ENCODE measurements at regions not wholly inside any gene's neighbourhood (a gene's known extent, or its start where the extent isn't known, plus 50 kb on each side); places are given as distances from the start of the nearest gene placed in this dataset.

DNA sequence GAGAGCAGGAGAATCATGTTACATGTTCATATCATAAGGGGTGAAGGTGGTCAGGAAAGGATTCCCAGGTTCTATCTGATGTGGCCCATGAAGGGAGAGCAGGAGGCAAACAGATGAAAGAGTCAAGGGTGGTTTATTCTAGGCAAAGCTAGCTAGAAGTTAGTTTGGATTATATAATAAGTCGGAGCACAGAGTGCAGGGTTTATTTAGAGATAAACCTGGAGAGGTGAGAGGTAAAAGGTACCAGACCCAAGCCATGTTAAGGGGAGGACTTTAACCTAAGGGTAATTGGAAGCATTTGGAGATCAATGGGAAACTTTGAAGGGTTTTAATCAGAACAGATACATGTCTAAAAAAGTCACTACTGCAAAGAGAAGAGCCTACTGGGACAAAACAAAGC lies 69.2 kb upstream of the LRATD1 start (continued):
- TF ChIP-seq, protein P1, sequence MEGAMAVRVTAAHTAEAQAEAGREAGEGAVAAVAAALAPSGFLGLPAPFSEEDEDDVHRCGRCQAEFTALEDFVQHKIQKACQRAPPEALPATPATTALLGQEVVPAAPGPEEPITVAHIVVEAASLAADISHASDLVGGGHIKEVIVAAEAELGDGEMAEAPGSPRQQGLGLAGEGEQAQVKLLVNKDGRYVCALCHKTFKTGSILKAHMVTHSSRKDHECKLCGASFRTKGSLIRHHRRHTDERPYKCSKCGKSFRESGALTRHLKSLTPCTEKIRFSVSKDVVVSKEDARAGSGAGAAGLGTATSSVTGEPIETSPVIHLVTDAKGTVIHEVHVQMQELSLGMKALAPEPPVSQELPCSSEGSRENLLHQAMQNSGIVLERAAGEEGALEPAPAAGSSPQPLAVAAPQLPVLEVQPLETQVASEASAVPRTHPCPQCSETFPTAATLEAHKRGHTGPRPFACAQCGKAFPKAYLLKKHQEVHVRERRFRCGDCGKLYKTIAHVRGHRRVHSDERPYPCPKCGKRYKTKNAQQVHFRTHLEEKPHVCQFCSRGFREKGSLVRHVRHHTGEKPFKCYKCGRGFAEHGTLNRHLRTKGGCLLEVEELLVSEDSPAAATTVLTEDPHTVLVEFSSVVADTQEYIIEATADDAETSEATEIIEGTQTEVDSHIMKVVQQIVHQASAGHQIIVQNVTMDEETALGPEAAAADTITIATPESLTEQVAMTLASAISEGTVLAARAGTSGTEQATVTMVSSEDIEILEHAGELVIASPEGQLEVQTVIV (IDR thresholded peaks at IDR 0.05; ENCODE audit: borderline replicate concordance, partially characterized antibody), result no peak
- TF ChIP-seq CHD2 (IDR thresholded peaks at IDR 0.05; ENCODE audit: borderline replicate concordance, low read depth, low read length), result no peak
- TF ChIP-seq, protein P2, sequence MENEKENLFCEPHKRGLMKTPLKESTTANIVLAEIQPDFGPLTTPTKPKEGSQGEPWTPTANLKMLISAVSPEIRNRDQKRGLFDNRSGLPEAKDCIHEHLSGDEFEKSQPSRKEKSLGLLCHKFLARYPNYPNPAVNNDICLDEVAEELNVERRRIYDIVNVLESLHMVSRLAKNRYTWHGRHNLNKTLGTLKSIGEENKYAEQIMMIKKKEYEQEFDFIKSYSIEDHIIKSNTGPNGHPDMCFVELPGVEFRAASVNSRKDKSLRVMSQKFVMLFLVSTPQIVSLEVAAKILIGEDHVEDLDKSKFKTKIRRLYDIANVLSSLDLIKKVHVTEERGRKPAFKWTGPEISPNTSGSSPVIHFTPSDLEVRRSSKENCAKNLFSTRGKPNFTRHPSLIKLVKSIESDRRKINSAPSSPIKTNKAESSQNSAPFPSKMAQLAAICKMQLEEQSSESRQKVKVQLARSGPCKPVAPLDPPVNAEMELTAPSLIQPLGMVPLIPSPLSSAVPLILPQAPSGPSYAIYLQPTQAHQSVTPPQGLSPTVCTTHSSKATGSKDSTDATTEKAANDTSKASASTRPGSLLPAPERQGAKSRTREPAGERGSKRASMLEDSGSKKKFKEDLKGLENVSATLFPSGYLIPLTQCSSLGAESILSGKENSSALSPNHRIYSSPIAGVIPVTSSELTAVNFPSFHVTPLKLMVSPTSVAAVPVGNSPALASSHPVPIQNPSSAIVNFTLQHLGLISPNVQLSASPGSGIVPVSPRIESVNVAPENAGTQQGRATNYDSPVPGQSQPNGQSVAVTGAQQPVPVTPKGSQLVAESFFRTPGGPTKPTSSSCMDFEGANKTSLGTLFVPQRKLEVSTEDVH (IDR thresholded peaks at IDR 0.05; ENCODE audit: low read depth, partially characterized antibody), result no peak
- TF ChIP-seq JUND (IDR thresholded peaks at IDR 0.05; ENCODE audit: low read depth, low read length), result no peak
- no peak for TF ChIP-seq DPF2 (IDR thresholded peaks at IDR 0.05)
- TF ChIP-seq NR2C2 (IDR thresholded peaks at IDR 0.05; ENCODE audit: borderline replicate concordance, control insufficient read depth, insufficient read length, low read depth), result no peak
- TF ChIP-seq EED (IDR thresholded peaks at IDR 0.05; ENCODE audit: low read depth), result no peak
- TF ChIP-seq HDAC6 (IDR thresholded peaks at IDR 0.05; ENCODE audit: unreplicated experiment), result no peak
- no peak for TF ChIP-seq JUNB (IDR thresholded peaks at IDR 0.05)

DNA sequence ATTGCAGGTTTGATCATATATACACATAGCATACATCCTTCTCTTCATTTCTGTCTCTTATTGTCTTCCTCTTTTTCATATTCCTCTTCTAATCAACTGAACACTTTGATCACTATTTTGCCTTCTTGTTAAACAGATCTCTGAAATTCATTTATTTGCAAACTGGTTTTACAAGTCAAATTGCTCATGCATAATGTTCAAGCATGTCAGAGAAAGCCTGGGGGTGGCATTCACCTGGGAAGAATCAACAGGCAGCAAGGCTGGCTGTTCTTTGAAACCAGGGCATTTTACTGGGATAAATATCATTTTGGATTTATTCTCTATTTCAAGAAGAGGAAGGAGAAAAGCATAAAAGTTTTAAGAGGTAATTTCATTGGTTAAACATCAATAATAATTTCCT lies 66.9 kb upstream of the LRATD1 start:
- no peak for ATAC-seq
- no peak overlapping the region for H3K4me2 ChIP-seq (ENCODE audit: control insufficient read depth, insufficient read depth)
- DNase-seq (ENCODE audit: low read depth, low spot score), result no peak
- ChIA-PET POLR2A (no interaction called here), RAD21 (ENCODE audit: unreplicated experiment) (no interaction called here), CTCF (no interaction called here), SMC1A (ENCODE audit: uncharacterized antibody, unreplicated experiment) (no interaction called here)
- H3K27ac ChIP-seq (ENCODE audit: control insufficient read depth, insufficient read depth), result no peak overlapping the region
- intact Hi-C loops (cut with micrococcal nuclease; ENCODE audit: unreplicated experiment) (no loop called here), in situ Hi-C loops (cut with MboI) (no loop called here)
- no peaks in the 10 kb centered on the region for H3K27me3 ChIP-seq (replicated peaks in 1 of 2; ENCODE audit: control insufficient read depth in 2 of 2, insufficient read depth in 2 of 2, low read length in 1 of 2)
- H3K79me2 ChIP-seq (ENCODE audit: control insufficient read depth, insufficient read depth, low read length), result no peaks in the 10 kb centered on the region
- H3K9me3 ChIP-seq (replicated peaks; ENCODE audit: control insufficient read depth, insufficient read depth, low read length), result no peaks in the 10 kb centered on the region
- H2AFZ ChIP-seq (ENCODE audit: control insufficient read depth, low read depth, low read length), result no peak overlapping the region
- H3K9ac ChIP-seq (ENCODE audit: control insufficient read depth, insufficient read depth, low read length), result no peak overlapping the region
- no peak for FAIRE-seq
- H4K20me1 ChIP-seq (ENCODE audit: control insufficient read depth, insufficient read depth), result no peaks in the 10 kb centered on the region
- no peak overlapping the region for H3K4me3 ChIP-seq
- H3K36me3 ChIP-seq (ENCODE audit: control insufficient read depth in 2 of 2, insufficient read depth in 2 of 2, low read length in 1 of 2), result no peaks in the 10 kb centered on the region
- H3K4me1 ChIP-seq (ENCODE audit: control insufficient read depth, insufficient read depth, low read length), result no peaks in the 10 kb centered on the region
- no TSS peak for BruUV-seq (replicated peaks)
- TF ChIP-seq ETV6 (conservative IDR thresholded peaks at IDR 0.05 in 1 of 2, IDR thresholded peaks at IDR 0.05 in 1 of 2; ENCODE audit: borderline replicate concordance in 1 of 2, low read depth in 1 of 2), result no peak
- no peak for TF ChIP-seq NFYA (IDR thresholded peaks at IDR 0.05; ENCODE audit: borderline replicate concordance, low read depth, low read length)
- no peak for TF ChIP-seq TCF3 (IDR thresholded peaks at IDR 0.05; ENCODE audit: borderline replicate concordance, insufficient read depth, low read depth, low read length)
- TF ChIP-seq STAT1 (conservative IDR thresholded peaks at IDR 0.05), result no peak
- TF ChIP-seq, protein P3, sequence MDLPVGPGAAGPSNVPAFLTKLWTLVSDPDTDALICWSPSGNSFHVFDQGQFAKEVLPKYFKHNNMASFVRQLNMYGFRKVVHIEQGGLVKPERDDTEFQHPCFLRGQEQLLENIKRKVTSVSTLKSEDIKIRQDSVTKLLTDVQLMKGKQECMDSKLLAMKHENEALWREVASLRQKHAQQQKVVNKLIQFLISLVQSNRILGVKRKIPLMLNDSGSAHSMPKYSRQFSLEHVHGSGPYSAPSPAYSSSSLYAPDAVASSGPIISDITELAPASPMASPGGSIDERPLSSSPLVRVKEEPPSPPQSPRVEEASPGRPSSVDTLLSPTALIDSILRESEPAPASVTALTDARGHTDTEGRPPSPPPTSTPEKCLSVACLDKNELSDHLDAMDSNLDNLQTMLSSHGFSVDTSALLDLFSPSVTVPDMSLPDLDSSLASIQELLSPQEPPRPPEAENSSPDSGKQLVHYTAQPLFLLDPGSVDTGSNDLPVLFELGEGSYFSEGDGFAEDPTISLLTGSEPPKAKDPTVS (IDR thresholded peaks at IDR 0.05; ENCODE audit: low read depth, low read length), result no peak
- no peak for TF ChIP-seq BRCA1 (IDR thresholded peaks at IDR 0.05; ENCODE audit: low read depth, low read length)
- TF ChIP-seq YY1 (IDR thresholded peaks at IDR 0.05; ENCODE audit: low read depth, low read length), result no peak
- no peak for TF ChIP-seq BACH1 (IDR thresholded peaks at IDR 0.05; ENCODE audit: borderline replicate concordance)
